HepG2 (cell line): ENCODE measurements at regions not wholly inside any gene's neighbourhood (a gene's known extent, or its start where the extent isn't known, plus 50 kb on each side); places are given as distances from the start of the nearest gene placed in this dataset.

Experiments
- ATAC-seq: fragments of 200-7000 bp; cut with Tn5 transposase; 3 replicates; pipeline ENCODE4 v1.9.1; 2020; ENCODE audit warnings: mild to moderate bottlenecking, moderate library complexity
- BruUV-seq: library from RNA; stranded (reverse); fragments of 400-500 nt; replicated peaks from 2 replicates; lab custom pipeline; 2021; lab: Mats Ljungman, UMichigan
- CTCF ChIA-PET: fragments of 300-600 bp; formaldehyde crosslinking; extraction: SDS; loops from one replicate; lab custom pipeline; 2021; ENCODE audit warnings: low total read pairs, inconsistent platforms, low intra/inter-chr PET ratio; lab: Yijun Ruan, JAX
- POLR2A ChIA-PET: fragments of 350-600 bp; sonication (Branson Sonifier 250); formaldehyde crosslinking; loops from one replicate; lab custom pipeline; 2020; ENCODE audit warnings: antibody characterized with exemption, inconsistent platforms; lab: Yijun Ruan, JAX
- DNase-seq: peaks from one replicate; pipeline ENCODE4 v3.0.0-alpha.2; 2015; ENCODE audit warnings: low spot score
- FAIRE-seq: peaks from 3 replicates; lab custom pipeline; 2011; peaks lifted over from hg19 to GRCh38; lab: Jason Lieb, UNC
- H2AFZ ChIP-seq: one replicate; pipeline ENCODE4 v1.6.1; 2011; ENCODE audit warnings: low read length, inconsistent platforms
- H3K27ac ChIP-seq: fragments of 300-600 bp; 3 replicates; pipeline ENCODE4 v1.8.0; 2011; ENCODE audit warnings: mixed run types, mild to moderate bottlenecking, mixed read lengths, low read length, inconsistent platforms; ENCODE audit not compliant: insufficient read depth; ENCODE audit errors: extremely low read length
- H3K27me3 ChIP-seq, 2 experiments: fragments of 200-600 bp in 1 of 2; 2 replicates in 1 of 2; 3 replicates in 1 of 2; pipeline versions ENCODE4 v1.6.0 to v1.8.0; 2011; ENCODE audit warnings: low read length in 2 of 2, mild to moderate bottlenecking in 2 of 2, moderate library complexity in 2 of 2, inconsistent platforms in 1 of 2; ENCODE audit not compliant: insufficient read depth in 2 of 2, control insufficient read depth in 1 of 2
- H3K36me3 ChIP-seq, 2 experiments: fragments of 200-600 bp in 1 of 2; replicated peaks in 1 of 2; 2 replicates in 1 of 2; 3 replicates in 1 of 2; pipeline versions ENCODE4 v1.5.1 to v1.8.0; 2011; ENCODE audit warnings: low read length in 2 of 2, inconsistent platforms in 1 of 2; ENCODE audit not compliant: insufficient read depth in 2 of 2, control insufficient read depth in 1 of 2
- H3K4me1 ChIP-seq: 2 replicates; pipeline ENCODE4 v1.5.1; 2012; ENCODE audit warnings: low read length, inconsistent platforms; ENCODE audit not compliant: insufficient read depth
- H3K4me2 ChIP-seq: 2 replicates; pipeline ENCODE4 v1.6.0; 2011; ENCODE audit warnings: low read depth, low read length, inconsistent platforms
- H3K4me3 ChIP-seq, 3 experiments: fragments of 200-600 bp in 1 of 3; sonication (generic), shearing (Covaris generic) in 1 of 3; replicated peaks in 1 of 3; 2 replicates each; pipeline ENCODE4 v1.5.1; 2011 to 2016; ENCODE audit warnings: low read length in 3 of 3, inconsistent platforms in 2 of 3, low read depth in 2 of 3, mild to moderate bottlenecking in 2 of 3, control low read depth in 1 of 3, mixed read lengths in 1 of 3; ENCODE audit not compliant: insufficient read depth in 1 of 3
- H3K79me2 ChIP-seq: one replicate; pipeline ENCODE4 v1.6.1; 2011; ENCODE audit warnings: low read length, inconsistent platforms; ENCODE audit not compliant: insufficient read depth
- H3K9ac ChIP-seq: 2 replicates; pipeline ENCODE4 v1.6.0; 2011; ENCODE audit warnings: mild to moderate bottlenecking, low read depth, low read length, inconsistent platforms; ENCODE audit not compliant: insufficient read depth
- H3K9me3 ChIP-seq: 2 replicates; pipeline ENCODE4 v1.5.1; 2012; ENCODE audit warnings: mild to moderate bottlenecking, low read length
- H4K20me1 ChIP-seq: 2 replicates; pipeline ENCODE4 v1.6.0; 2011; ENCODE audit warnings: inconsistent platforms, mild to moderate bottlenecking, low read length, moderate library complexity; ENCODE audit not compliant: insufficient read depth
- CBX5 ChIP-seq: sonication (generic); formaldehyde crosslinking; IDR thresholded peaks from 2 replicates; pipeline ENCODE4 v1.4.0; 2020; ENCODE audit warnings: missing genetic modification reagents, borderline replicate concordance
- RELA ChIP-seq: sonication (generic); formaldehyde crosslinking; IDR thresholded peaks from 2 replicates; pipeline ENCODE4 v1.4.0; 2020; ENCODE audit warnings: missing genetic modification reagents
- ZNF138 ChIP-seq: sonication (generic); formaldehyde crosslinking; IDR thresholded peaks from 2 replicates; pipeline ENCODE4 v1.5.0; 2020; ENCODE audit warnings: mild to moderate bottlenecking, low read depth, missing genetic modification reagents
- WGBS: methylation state at CpG from one replicate; pipeline ENCODE4 v1.1.6; 2017; ENCODE audit warnings: low lambda C conversion rate; 5-methylcytosine and 5-hydroxymethylcytosine counted together
- in situ Hi-C: cut with HindIII; loops from 2 replicates; pipeline ENCODE4 v1.10.0; 2017; ENCODE audit warnings: low pct_unique_long_range_greater_than_20kb; ENCODE audit not compliant: extremely low pct_ligation_motif_present
- intact Hi-C: fragments of 100-400 bp; cut with micrococcal nuclease; formaldehyde crosslinking; loops from one replicate; pipeline ENCODE4 v1.10.0; 2022; ENCODE audit not compliant: unreplicated experiment
- TF ChIP-seq, protein P1 (sequence below): IDR thresholded peaks from 2 replicates; pipeline ENCODE4 v1.6.1; 2016; ENCODE audit warnings: missing genetic modification reagents, missing compliant biosample characterization

DNA sequence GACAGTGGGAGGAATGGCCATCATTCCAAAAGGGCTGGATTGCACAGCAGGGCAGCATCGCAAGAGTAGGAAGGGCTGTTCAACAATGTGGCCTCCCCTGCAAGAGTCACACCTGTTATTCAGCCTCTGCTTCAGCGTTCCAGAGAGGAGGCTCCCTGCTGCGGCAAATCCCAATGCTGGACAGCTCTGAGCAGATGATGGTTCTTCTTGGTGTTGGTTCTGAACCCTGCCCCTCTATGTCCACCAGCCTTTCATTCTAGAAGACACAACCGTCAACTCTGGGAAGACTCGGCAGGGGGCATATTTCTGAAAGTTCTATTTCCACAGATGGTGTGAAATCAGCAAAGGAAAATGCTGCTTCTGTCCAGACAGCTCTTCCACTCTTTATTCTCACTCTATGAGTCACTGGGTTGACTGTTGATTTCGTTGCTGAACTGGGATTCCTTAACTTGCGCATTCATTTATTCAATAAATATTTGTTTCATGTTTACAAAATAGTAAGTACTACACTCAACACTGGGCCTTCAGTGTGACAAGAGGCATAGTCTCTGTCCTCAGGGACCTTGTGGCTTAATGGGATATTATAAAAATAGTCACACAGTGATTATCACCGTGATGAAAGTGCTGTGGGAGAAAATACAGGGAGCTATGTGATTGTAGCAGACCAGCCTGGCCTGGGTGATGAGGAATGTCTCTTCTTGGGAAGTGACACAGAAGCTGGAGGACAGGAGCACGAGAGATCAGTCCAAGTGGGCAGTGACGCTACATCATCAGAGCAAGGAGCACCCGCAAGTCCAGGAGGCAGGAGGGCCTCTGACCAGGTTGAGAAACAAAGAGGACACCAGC is 260.3 kb downstream of the SIPA1L2 start:
- ChIA-PET POLR2A (no interaction called here), CTCF (no interaction called here)
- in situ Hi-C loops (no loop called here), intact Hi-C loops (no loop called here)
- H3K4me2 ChIP-seq = no peak overlapping the region
- FAIRE-seq = no peak
- H3K27ac ChIP-seq = no peak overlapping the region
- no peak overlapping the region for H2AFZ ChIP-seq
- H3K36me3 ChIP-seq = no peaks in the 10 kb centered on the region
- no peak for TF ChIP-seq RELA
- TF ChIP-seq, protein P1, sequence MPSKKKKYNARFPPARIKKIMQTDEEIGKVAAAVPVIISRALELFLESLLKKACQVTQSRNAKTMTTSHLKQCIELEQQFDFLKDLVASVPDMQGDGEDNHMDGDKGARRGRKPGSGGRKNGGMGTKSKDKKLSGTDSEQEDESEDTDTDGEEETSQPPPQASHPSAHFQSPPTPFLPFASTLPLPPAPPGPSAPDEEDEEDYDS (CRISPR knock-in tag) = no peak
- H4K20me1 ChIP-seq = no peaks in the 10 kb centered on the region
- no peak overlapping the region for H3K9ac ChIP-seq
- H3K27me3 ChIP-seq = peaks cover 0 to 12% of the 10 kb centered on the region in 2 experiments; a peak in 4 of 5 replicates
- no peaks in the 10 kb centered on the region for H3K4me1 ChIP-seq
- BruUV-seq = no TSS peak
- no peaks in the 10 kb centered on the region for H3K79me2 ChIP-seq
- WGBS = 23% methylated on average over 11 of the region's 11 CpGs
- ATAC-seq = no peak
- DNase-seq = no peak
- H3K9me3 ChIP-seq = no peaks in the 10 kb centered on the region
- H3K4me3 ChIP-seq = no peak overlapping the region

GRCh38 chr1:232368821-232369321 is 261.1 kb downstream of the SIPA1L2 start:
- BruUV-seq = no TSS peak
- ATAC-seq (no peak), FAIRE-seq (no peak), DNase-seq (no peak)
- in situ Hi-C loops (no loop called here), intact Hi-C loops (no loop called here)
- CTCF ChIA-PET = no interaction called here
- Histone ChIP-seq H3K4me1 (no peaks in the 10 kb centered on the region), H3K9ac (no peak overlapping the region), H2AFZ (no peak overlapping the region), H3K27me3 (peaks cover 0 to 7% of the 10 kb centered on the region in 2 experiments; a peak in 3 of 5 replicates), H3K9me3 (no peaks in the 10 kb centered on the region), H4K20me1 (no peaks in the 10 kb centered on the region), H3K36me3 (no peaks in the 10 kb centered on the region), H3K79me2 (no peaks in the 10 kb centered on the region), H3K4me3 (no peak overlapping the region), H3K27ac (no peak overlapping the region), H3K4me2 (no peak overlapping the region)
- TF ChIP-seq CBX5 (CRISPR knock-in tag) (no peak), ZNF138 (CRISPR knock-in tag) (no peak)
- WGBS = 44% methylated on average over 2 of the region's 2 CpGs
- POLR2A ChIA-PET = no interaction called here
